OCI-LY3 (cell line): ENCODE measurements at regions not wholly inside any gene's neighbourhood (a gene's known extent, or its start where the extent isn't known, plus 50 kb on each side); places are given as distances from the start of the nearest gene placed in this dataset.

ENCODE experiments used
- H2AFZ ChIP-seq: fragments of 200-600, 300-600 bp; shearing (Covaris generic); 2 replicates; pipeline ENCODE4 v1.6.0; 2014; ENCODE audit warnings: antibody characterized with exemption, low read depth, low read length
- H3K27ac ChIP-seq: fragments of 200-600, 300-600 bp; sonication (generic); 2 replicates; pipeline ENCODE4 v1.5.1; 2014; ENCODE audit warnings: mild to moderate bottlenecking, low read length, moderate library complexity, mixed read lengths
- H3K27me3 ChIP-seq: fragments of 200-600, 300-600 bp; sonication (generic); 2 replicates; pipeline ENCODE4 v1.6.1; 2014; ENCODE audit warnings: low read depth, low read length, mixed read lengths
- H3K36me3 ChIP-seq: fragments of 200-600, 300-600 bp; sonication (generic); replicated peaks from 2 replicates; pipeline ENCODE3; 2014; ENCODE audit warnings: low read depth, low read length, mixed read lengths
- H3K4me1 ChIP-seq: fragments of 300-600, 200-600 bp; sonication (generic); 2 replicates; pipeline ENCODE4 v1.6.1; 2014; ENCODE audit warnings: low read length, mixed read lengths
- H3K4me2 ChIP-seq: fragments of 200-600, 300-600 bp; sonication (generic); 2 replicates; pipeline ENCODE4 v1.6.1; 2014; ENCODE audit warnings: low read length, mixed read lengths
- H3K4me3 ChIP-seq: fragments of 300-600, 200-600 bp; sonication (generic); 2 replicates; pipeline ENCODE4 v1.5.1; 2014; ENCODE audit warnings: antibody characterized with exemption, mild to moderate bottlenecking, low read length, moderate library complexity
- H3K79me2 ChIP-seq: fragments of 300-600, 200-600 bp; shearing (Covaris generic); 2 replicates; pipeline ENCODE4 v1.6.1; 2014; ENCODE audit warnings: mild to moderate bottlenecking, low read length, mixed read lengths
- H3K9ac ChIP-seq: fragments of 300-600, 200-600 bp; shearing (Covaris generic); 2 replicates; pipeline ENCODE4 v1.6.0; 2014; ENCODE audit warnings: mild to moderate bottlenecking, low read length, moderate library complexity
- H3K9me3 ChIP-seq: fragments of 200-600, 300-600 bp; shearing (Covaris generic); 2 replicates; pipeline ENCODE4 v1.6.1; 2014; ENCODE audit warnings: low read length, mixed read lengths; ENCODE audit not compliant: insufficient read depth
- H4K20me1 ChIP-seq: fragments of 200-600, 300-600 bp; sonication (generic); 2 replicates; pipeline ENCODE4 v1.6.1; 2016; ENCODE audit warnings: low read length, mixed read lengths; ENCODE audit not compliant: insufficient read depth
- CTCF ChIP-seq: fragments of 200-600, 300-600 bp; sonication (generic); IDR thresholded peaks from 2 replicates; pipeline ENCODE4 v1.5.1; 2014; ENCODE audit warnings: antibody characterized with exemption, low read length, low read depth
- EZH2phosphoT487 ChIP-seq: fragments of 200-600 bp; shearing (Covaris generic); IDR thresholded peaks from 2 replicates; pipeline ENCODE4 v1.6.1; 2018; ENCODE audit warnings: antibody characterized with exemption, mixed run types, low read depth

- Histone ChIP-seq H3K79me2 (no peaks in the 10 kb centered on the region), H3K4me3 (no peak overlapping the region), H3K4me1 (no peaks in the 10 kb centered on the region), H3K4me2 (no peak overlapping the region), H3K9ac (no peak overlapping the region), H3K36me3 (no peaks in the 10 kb centered on the region), H3K9me3 (no peaks in the 10 kb centered on the region), H3K27me3 (no peaks in the 10 kb centered on the region), H4K20me1 (no peaks in the 10 kb centered on the region), H2AFZ (no peak overlapping the region), H3K27ac (no peak overlapping the region)
- no peak for TF ChIP-seq CTCF
- no peak for TF ChIP-seq EZH2phosphoT487
Observed at GRCh38 chr2:19409046-19409445, 50.6 kb upstream of the OSR1 start.

GRCh38 chr2:19408592-19408991 lies 50.2 kb upstream of the OSR1 start:
- no peaks in the 10 kb centered on the region for H3K9me3 ChIP-seq
- H3K4me3 ChIP-seq, result no peak overlapping the region
- H2AFZ ChIP-seq, result no peak overlapping the region
- H3K27ac ChIP-seq, result no peak overlapping the region
- TF ChIP-seq EZH2phosphoT487 (no peak), CTCF (no peak)
- H3K27me3 ChIP-seq, result no peaks in the 10 kb centered on the region
- H3K79me2 ChIP-seq, result no peaks in the 10 kb centered on the region
- H3K36me3 ChIP-seq, result no peaks in the 10 kb centered on the region
- H3K9ac ChIP-seq, result no peak overlapping the region
- no peak overlapping the region for H3K4me2 ChIP-seq
- H3K4me1 ChIP-seq, result no peaks in the 10 kb centered on the region
- no peaks in the 10 kb centered on the region for H4K20me1 ChIP-seq
